Renal cortical epithelial cell (primary cell): ENCODE measurements at regions not wholly inside any gene's neighbourhood (a gene's known extent, or its start where the extent isn't known, plus 50 kb on each side); places are given as distances from the start of the nearest gene placed in this dataset.
"Not testable (repeated sequence)": the region's sequence is repeated elsewhere in the genome, so short reads cannot be mapped to it uniquely, and the experiment has no call there.

Experiments
- DNase-seq: peaks from one replicate; pipeline ENCODE4 v3.0.0-alpha.2; 2011; ENCODE audit warnings: low read depth

- peak; percentile 60 for DNase-seq
Measured at GRCh38 chr10:22875581-22875980, 52.3 kb upstream of the ARMC3 start.

GRCh38 chr10:22874189-22874854 lies 53.5 kb upstream of the ARMC3 start:
- DNase-seq: no peak

- no peak for DNase-seq
Measured at GRCh38 chr10:22856444-22857074, 71.3 kb upstream of the ARMC3 start.

GRCh38 chr10:22854935-22855421 lies 72.9 kb upstream of the ARMC3 start:
- no peak for DNase-seq

GRCh38 chr10:22853906-22854447 lies 73.9 kb upstream of the ARMC3 start:
- no peak for DNase-seq

- DNase-seq: no peak
Measured at GRCh38 chr10:22852712-22853353, 75.0 kb upstream of the ARMC3 start.

- DNase-seq: no peak
Measured at GRCh38 chr10:22851865-22852239, 76.0 kb upstream of the ARMC3 start.

GRCh38 chr10:22850541-22850940 lies 77.3 kb upstream of the ARMC3 start:
- peak; percentile 26 for DNase-seq

GRCh38 chr10:22849077-22849805 lies 78.6 kb upstream of the ARMC3 start:
- DNase-seq: peak; percentile 63

- no peak for DNase-seq
Measured at GRCh38 chr10:22848509-22848908, 79.3 kb upstream of the ARMC3 start.

- DNase-seq: no peak
Measured at GRCh38 chr10:22846294-22846693, 81.6 kb upstream of the ARMC3 start.

- no peak for DNase-seq
Measured at GRCh38 chr10:22839639-22840038, 88.2 kb upstream of the ARMC3 start.

- DNase-seq: no peak
Measured at GRCh38 chr10:22837771-22838170, 90.1 kb upstream of the ARMC3 start.

- DNase-seq: no peak
Measured at GRCh38 chr10:22837351-22837750, 90.5 kb upstream of the ARMC3 start.

GRCh38 chr10:22834471-22834870 lies 93.4 kb upstream of the ARMC3 start:
- DNase-seq: no peak

- DNase-seq: no peak
Measured at GRCh38 chr10:22833781-22834180, 94.1 kb upstream of the ARMC3 start.

GRCh38 chr10:22833353-22833752 lies 94.5 kb upstream of the ARMC3 start:
- DNase-seq: no peak

- DNase-seq: no peak
Measured at GRCh38 chr10:22832851-22833250, 95.0 kb upstream of the ARMC3 start.

GRCh38 chr10:22832066-22832602 lies 95.7 kb upstream of the ARMC3 start:
- DNase-seq: no peak

GRCh38 chr10:22831586-22831985 lies 96.3 kb upstream of the ARMC3 start:
- DNase-seq: no peak

- DNase-seq: not testable (repeated sequence)
Measured at GRCh38 chr10:22828712-22829111, 99.1 kb upstream of the ARMC3 start.

GRCh38 chr10:22825841-22826240 lies 102.0 kb upstream of the ARMC3 start:
- peak; percentile 28 for DNase-seq
